ENCODE measurements at regions not wholly inside any gene's neighbourhood (a gene's known extent, or its start where the extent isn't known, plus 50 kb on each side); places are given as distances from the start of the nearest gene placed in this dataset.
"Not testable (repeated sequence)": the region's sequence is repeated elsewhere in the genome, so short reads cannot be mapped to it uniquely, and the experiment has no call there.

DNA sequence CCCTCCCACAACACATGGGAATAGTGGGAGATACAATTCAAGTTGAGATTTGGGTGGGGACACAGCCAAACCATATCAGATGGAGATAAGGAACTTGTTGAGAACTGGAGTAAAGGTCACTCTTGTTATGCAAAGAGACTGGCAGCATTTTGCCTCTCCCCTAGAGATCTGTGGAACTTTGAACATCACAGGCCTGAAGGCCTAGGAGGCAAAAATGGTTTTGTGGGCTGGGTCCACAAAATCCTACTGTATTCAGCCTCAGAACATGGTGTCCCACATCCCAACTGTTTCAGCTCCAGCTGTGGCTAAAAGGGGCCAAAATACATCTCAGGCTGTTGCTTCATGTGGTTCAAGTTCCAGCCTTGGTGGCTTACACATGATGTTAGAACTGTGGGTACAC lies 1247.8 kb upstream of the IGFBP7 start:
- DNase-seq, result no peak

DNA sequence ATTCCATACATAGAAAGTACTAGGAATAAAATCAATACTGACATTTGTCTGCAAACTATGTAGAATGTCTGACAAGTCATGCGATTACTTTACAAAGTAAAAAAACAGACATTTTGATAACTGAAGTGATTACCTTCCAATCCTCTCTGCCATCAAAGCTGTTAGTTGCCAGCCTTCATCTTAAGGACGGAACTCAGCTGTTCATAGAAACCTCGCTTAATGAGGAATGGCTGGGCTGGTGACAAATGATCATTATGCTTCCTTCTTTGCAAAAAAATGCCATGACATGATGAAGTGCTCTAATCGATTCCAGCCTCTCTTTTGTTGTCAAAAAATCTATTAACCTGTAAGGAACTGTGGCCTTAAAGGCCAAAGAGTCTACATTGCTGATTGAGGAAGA lies 1214.9 kb upstream of the IGFBP7 start:
- DNase-seq, result no peak

- DNase-seq, result no peak
Observed at GRCh38 chr4:58313444-58313843, 1203.3 kb upstream of the IGFBP7 start.

DNA sequence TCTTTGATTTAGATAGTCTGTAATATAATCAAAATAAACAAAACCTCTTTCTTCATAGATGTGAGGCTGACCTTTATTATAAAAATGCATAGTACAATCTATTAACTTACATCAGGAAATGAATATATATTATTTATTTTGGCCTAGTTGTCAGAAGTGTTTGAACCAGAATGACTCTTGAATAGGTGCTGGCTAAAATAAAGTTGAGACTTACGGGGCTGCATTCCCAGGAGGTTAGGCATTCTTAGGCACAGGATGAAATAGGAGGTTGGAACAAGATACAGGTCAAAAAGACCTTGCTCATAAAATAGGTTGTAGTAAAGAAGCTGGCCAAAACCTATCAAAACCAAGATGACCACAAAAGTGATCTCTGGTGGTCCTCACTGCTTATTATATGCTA lies 1193.3 kb upstream of the IGFBP7 start:
- DNase-seq, result no peak

DNA sequence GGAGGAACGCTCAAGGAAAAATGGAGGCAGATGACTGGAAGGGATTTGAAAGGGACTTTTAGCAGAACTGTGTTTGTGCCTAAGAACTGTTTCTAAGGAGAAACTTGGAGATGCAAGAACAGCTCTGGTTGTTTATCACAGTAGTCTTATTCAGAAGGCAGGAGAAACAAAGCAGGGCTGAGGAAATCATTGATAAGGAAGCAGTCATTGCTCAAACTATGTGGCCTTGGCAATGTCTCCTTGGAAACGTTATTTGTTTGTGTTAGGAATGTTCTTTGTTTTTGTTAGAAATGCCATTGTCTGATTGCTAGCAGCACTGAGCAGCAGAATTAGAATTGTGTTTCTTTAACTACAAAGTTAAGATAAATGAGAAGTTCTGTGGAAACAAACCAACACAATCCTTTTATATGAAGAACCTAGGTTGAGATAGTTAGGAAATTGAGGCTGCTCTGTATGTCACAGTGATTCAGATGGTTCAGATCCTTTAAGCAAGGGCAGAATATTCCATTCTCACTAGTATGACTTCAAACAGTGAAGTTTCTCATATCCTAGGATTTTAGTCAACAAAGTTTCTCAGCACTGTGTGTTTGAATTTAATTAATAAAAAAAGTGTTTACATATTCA lies 1191.3 kb upstream of the IGFBP7 start:
- DNase-seq, result no peak

- DNase-seq, result no peak
Observed at GRCh38 chr4:58286335-58286734, 1176.2 kb upstream of the IGFBP7 start.

DNA sequence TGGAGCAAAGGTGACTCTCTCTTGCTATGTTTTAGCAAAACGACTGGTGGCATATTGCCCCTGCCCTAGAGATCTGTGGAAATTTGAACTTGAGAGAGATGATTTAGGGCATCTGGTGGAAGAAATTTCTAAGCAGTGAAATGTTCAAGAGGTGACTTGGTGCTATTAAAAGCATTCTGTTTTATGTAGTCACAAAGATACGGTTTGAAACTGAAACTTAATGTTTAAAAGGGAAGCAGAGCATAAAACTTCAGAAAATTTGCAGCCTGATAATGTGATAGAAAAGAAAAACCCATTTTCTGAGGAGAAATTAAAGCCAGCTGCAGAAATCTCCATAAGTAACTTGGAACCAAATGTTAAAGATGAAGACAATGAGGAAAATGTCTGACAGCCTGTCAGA lies 1170.7 kb upstream of the IGFBP7 start:
- DNase-seq, result not testable (repeated sequence)

DNA sequence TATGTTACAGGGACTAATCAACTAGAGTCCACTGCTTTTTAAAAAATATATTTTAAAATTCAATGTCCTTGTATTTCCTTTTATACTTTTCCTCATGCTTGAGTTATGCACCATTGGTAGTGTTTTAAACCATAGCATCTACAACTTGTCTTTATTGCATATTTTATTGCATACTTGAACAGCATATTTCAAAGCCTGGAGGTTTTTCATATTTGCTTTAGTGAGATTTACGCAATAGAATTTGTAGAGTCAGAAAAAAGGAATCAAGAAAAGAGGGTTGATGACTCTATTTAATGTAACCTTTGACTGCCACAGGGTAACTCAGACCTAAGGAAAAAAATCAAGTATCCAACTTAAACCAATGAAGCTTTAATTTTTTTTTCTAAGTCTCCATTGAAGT lies 1165.7 kb upstream of the IGFBP7 start:
- no peak for DNase-seq

DNA sequence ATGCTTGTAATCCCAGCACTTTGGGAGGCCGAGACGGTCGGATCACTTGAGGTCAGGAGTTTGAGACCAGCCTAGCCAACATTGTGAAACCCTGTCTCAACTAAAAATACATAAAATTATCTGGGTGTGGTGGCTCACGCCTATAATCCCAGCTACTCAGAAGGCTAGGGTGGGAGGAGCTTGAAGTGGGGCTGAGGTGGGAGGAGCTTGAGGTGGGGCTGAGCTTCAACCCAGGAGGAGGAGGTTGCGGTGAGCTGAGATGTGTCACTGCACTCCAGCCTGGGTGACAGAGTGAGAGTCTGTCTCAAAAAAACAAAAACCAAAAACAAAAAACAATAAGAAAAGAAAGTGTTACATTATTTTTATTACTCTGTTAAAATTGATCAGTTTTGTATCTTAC lies 1164.4 kb upstream of the IGFBP7 start:
- DNase-seq, result no peak

- DNase-seq, result no peak
Observed at GRCh38 chr4:58272311-58272710, 1162.1 kb upstream of the IGFBP7 start.

DNA sequence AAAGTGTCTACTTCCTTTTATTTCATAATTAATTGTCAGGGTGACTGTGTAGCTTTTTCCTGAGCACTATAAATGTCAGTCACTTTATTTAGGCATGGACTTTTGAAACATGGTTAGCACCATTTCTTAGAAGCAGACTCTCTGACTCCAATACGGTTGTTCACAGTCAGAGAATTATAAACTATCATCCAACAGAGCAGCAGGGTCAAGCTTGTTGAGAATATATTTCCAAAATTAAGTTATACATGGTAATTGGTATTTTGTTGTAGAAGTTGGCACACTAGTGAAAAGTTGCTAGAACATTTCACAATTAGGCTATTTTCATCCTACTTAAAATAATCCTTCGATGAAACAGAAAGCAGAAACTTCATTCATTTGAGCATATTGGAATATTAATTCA lies 1155.5 kb upstream of the IGFBP7 start:
- no peak for DNase-seq

DNA sequence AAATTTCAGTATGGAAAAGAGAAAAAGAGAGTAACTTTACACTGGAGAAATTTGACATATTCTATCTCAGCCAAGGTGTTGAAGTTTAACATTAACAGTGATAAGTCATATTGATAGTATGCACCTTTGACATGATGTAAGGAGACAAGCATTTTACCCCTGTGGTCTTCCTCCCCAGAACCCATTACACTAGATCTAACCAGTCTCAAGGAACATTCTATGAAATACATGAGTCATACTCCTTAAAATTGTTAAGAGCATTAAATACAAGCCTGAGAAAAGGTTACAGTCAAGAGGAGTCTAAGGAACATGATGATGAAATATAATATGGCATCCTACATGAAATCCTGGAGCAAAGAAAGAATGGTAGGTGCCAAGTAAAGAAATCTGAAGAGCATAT lies 1151.3 kb upstream of the IGFBP7 start:
- no peak for DNase-seq

DNA sequence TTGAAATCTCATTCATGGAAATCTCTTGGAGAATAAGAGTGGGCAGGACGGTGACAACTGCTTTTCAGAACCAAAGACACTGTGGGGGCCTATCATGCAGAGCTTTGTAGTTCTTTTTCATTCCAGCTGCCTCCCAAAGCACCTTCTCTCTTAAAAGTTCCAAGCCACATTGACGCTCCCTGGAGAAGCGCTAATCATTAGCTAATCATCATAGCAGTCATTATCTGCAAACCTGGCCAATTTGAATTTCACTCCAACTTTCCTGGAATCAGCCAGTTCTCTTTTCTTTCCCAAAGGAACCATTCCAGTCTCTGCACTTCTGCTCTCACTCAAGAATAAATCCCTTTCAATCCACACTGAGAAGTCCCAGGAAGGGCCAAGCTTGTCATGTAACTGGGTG lies 1144.1 kb upstream of the IGFBP7 start:
- no peak for DNase-seq

DNA sequence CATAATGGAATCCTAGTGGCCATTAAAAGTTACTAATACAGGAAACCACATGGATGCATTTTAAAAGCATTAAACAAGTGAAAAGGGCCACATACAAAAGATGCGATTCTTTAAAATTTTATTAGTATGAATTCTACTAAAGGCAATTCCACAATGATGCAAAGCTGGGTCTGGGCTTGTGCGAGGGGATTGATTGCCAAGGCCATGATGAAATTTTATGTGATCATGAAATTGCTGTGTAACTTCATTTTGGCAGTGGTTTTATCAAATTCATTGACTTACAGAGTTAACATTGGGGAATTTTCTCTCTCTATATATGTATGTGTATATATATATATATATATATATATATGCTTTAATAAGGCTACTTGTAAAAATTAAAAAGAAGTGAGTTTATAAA lies 1142.5 kb upstream of the IGFBP7 start:
- DNase-seq, result no peak

- peak; percentile 37 for DNase-seq
Observed at GRCh38 chr4:58247792-58248191, 1137.6 kb upstream of the IGFBP7 start.

DNA sequence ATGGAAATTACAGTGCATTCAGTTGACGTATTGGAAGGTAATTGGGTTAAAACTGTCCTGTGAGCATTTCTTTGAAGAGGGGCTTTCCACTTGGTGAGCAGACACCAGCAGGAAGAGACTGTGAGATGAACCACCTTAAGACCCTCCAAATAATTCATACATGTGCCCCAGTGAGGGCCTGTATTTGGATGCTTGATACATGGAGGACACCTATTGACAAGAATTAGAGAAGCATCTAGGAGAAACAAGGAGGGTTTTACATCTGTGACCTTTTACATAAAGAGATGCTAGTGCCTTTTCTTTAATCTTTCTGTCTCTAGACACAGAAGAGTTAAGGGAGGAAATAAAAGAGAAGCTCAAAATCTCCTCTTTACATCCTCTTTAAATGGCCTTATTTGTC lies 1115.3 kb upstream of the IGFBP7 start:
- DNase-seq, result no peak

DNA sequence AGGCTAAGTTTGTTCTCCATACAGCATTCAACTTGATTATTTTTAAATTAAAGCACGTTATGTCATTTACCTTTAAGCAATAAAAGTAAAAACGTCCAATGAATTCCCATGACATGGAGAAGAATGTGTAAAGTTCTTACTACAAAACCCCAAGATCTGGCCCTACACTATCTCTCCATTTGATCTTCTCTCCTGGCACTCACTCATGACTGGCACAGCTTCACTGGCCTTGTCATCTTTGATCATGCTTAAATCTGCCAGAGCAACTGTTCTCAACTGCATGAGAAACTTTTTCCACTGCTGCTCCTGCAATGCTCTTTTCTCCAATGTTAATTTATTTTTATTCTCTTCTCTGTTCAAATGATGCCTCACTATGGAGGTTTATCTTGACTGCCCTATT lies 1109.0 kb upstream of the IGFBP7 start:
- DNase-seq, result no peak

DNA sequence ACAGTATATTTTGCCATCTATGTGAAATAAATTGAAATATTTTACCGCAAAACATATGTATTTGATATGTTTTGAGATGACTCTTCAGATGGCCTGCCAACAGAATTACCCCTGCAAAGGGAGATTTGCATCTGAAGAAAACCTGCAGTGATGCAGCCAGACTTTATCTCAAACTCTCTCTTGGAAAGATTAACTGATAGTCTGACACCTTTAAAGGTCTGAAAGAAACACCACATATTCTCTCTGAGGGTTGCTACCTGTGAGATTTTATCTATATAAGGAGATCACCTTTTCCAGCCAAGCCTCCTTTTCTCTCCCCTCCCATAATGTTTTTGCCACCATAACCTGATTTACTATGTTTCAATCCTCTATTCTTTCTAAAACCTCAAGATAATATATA lies 1106.3 kb upstream of the IGFBP7 start:
- DNase-seq, result no peak

DNA sequence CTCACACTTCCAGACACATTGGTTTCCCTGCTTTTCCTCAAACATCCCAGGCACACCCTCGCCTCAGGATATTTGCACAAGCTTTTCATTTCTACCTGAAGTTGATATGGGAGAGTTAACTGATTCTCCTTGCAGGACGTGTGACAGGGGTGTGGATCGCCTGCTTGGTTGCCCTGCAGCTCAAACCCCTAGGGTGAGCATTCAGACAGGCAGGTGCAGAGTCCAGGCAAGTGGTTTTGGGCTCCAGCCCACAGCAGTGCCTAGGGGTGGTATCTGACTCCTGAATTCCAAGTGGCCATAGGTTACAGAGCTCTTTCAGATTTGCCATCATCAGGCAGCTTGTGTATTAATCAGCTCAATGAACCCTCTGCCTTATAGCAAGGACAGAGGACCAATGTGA lies 1104.2 kb upstream of the IGFBP7 start:
- peak; percentile 66 for DNase-seq

GRCh38 chr4:58209551-58209950 lies 1099.4 kb upstream of the IGFBP7 start:
- DNase-seq, result no peak

GRCh38 chr4:58209001-58209400 lies 1098.8 kb upstream of the IGFBP7 start:
- no peak for DNase-seq

DNA sequence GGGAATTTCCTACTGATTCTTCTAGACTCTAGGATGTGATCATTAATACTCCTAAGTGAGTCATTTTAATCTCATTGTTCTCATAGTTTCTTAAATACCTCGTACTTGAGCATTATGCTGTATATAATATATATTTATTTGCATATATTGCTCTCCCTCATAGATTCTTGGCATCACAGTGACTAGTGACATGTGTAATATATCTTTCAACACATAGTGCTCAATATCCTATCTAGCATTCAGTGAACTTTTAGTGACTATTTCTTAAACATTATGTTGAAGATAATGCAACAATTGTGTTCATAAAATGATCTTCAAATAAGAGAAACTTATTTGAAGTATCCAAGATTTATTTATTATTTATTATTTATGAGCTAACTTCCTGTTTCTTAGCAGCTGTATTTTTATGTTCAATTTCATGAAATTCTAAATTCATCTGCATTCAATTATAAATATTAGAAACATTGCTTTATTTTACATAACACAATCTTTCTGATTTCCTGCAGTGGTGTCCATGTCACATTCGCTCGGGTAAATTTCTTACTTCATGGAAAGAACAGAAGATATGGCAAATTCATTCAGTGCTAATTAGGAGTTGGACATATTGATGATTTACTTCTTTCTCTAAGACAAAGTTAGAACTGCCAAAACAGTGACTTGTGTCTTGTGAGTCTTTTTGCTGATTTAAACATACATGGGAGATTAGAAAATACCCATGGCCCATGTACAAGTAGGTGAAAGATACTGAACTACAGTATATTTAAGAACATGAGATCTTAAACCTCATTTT lies 1095.5 kb upstream of the IGFBP7 start:
- DNase-seq, result no peak

- DNase-seq, result no peak
Observed at GRCh38 chr4:58192217-58192616, 1082.0 kb upstream of the IGFBP7 start.

DNA sequence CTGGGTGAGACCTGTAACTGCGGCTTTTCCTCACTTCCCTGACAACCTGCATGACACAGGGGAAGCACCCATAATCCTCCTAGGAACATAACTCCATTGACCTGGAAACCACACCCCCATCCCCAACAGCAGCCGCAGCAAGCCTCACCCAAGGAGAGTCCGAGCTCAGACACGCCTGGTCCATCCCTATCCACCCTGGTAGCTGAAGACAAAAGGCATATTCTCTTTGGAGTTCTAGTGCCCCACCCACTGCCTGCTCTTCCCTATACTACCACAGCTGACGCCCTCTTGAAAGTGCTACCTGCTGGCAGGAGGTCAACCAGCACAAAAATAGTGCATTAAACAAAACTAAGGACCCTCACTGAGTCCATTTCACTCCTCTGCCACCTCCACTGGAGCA lies 1080.9 kb upstream of the IGFBP7 start:
- DNase-seq, result peak; percentile 69

- no peak for DNase-seq
Observed at GRCh38 chr4:58188316-58188715, 1078.1 kb upstream of the IGFBP7 start.
